ENCODE measurements at regions not wholly inside any gene's neighbourhood (a gene's known extent, or its start where the extent isn't known, plus 50 kb on each side); places are given as distances from the start of the nearest gene placed in this dataset.

DNA sequence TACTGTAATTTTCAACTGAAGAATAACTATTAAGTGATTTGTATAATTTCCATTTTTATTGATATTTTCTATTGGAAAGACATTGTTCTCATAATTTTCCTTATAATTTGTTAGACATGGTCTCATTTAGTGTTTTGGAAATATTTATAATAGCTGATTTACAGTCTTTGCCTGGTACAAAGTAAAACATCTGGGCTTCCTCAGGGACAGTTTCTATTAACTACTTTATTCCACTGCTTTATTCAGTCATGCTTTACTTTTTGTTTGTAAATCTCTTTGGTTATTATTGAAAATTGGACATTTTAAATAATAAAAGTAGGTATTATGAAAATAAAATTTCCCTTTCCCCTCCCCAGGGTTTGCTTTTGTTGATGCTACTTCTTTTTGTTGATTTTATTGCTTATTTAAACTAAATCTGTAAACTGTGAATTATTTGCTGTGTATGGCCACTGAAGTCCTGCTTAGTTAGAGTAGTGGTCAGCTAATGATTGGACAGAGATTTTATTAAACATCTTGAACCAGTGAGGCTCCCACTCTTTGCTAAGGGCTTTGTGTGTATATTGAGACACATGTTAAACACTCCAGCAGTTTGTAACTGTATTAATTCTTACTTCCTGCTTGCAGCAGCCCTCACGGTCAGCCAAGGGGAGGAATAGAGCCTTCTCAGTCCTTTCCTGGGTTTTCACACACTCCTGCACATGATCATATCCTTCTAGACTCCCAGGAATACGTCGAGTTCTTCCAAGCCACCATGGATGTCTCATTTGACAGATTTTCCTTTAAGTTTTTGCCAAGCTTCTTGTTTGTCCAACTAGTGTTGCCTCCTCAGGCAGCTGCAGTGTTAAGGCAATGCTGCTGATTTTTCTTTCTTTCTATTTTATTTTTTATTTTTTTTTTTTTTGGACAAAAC is 994.6 kb upstream of the PRMT6 start:
- no peak for DNase-seq (ENCODE audit: low read depth in 2 of 2)

DNA sequence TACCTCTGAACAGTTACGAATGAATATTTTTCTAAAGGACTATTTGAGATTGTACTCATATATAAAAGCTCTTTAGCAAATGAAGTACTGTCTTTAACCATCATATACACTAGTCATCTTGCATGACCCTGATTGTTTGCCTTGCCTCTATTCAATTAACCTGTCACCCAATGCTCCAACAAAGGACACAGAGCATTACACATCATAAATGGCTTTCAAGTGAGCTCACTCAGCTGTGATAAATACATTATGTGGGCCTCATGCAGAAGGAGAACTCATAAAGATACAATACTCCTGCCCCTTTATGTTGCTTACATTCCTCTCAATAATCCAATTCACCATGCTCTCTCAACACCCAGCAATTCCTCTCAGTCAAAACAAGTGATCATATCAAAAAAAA is 993.0 kb upstream of the PRMT6 start:
- no peak for DNase-seq (ENCODE audit: low read depth in 2 of 2)

GRCh38 chr1:106072909-106073600 is 983.4 kb upstream of the PRMT6 start:
- no peak for DNase-seq (ENCODE audit: low read depth in 2 of 2)

DNA sequence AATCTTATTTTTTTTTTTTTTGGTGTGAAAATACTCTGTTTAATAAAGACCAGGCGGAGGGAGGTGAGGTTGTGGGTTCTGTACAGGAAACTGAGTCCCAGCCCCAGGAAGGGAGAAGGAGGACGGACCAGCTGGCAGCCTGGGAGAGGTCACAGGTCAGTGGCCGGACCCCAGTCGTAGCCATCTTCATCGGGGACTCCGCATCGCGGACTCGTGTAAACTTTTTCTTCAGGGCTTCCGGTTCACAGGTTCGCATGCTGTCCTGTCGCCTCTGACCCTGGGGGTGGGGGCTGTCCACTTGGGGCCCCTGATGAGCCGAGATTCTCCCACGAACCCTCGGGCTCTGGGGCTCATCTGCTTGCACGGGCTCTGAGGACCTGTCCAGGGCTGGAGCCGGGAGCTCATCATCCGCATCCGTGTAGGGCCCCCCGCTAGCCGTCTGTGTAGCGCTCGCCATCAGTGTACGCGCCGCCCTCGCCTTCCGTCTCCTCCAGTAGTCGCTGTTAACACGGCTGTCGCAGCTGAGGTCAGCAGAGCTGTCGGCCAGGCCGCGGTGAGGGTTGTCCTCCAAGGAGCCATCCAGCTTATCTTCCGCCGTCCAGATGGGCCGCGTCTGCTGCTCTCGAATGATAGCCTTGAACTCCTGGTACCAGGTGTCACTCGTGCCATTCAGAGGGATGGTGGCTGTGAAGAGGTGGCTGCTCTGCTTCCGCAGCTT is 975.7 kb upstream of the PRMT6 start:
- DNase-seq (ENCODE audit: low read depth in 2 of 2) = no peak

- no peak for DNase-seq (ENCODE audit: low read depth in 2 of 2)
Observed at GRCh38 chr1:106111044-106111443, 945.4 kb upstream of the PRMT6 start.

DNA sequence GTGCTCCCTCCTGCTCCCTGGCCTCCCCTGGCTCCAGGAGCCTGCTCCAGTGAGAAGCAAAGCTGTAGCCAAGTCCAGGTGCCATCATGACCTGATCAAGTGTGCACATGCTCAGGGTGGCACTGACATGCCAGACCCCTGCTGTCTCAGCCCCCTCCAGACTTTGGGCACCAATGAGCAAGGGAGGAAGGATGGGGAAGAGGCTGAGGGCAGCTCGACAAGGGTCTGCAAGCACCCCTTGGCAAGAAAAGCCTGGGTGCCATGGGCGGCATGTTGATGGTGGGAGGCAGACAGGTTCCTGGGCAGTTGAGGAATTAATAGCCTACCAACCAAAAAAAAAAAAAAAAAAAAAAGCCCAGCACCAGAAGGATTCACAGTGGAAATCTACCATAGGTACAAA is 942.6 kb upstream of the PRMT6 start:
- DNase-seq (ENCODE audit: low read depth in 2 of 2) = no peak

DNA sequence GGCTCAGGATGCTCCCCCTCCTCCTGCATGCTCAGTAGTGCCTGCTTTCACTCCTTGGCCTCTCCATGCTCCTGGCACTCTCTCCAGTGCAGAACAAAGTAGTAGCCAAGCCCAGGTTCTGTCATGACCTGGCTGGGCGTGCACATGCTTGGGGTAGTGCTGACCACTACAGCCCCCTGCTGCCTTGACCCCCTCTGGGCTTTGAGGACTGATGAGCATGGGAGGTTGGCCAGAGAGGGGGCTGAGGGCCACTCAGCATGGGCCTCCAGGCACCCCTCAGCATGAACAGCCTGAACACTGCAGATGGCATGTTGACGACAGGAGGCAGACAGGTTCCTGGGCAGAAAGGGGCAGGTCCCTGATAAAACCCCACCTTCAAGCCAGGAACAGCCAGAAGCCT is 935.7 kb upstream of the PRMT6 start:
- DNase-seq (ENCODE audit: low read depth in 2 of 2) = no peak

GRCh38 chr1:106121728-106122127 is 934.7 kb upstream of the PRMT6 start:
- no peak for DNase-seq (ENCODE audit: low read depth in 2 of 2)

DNA sequence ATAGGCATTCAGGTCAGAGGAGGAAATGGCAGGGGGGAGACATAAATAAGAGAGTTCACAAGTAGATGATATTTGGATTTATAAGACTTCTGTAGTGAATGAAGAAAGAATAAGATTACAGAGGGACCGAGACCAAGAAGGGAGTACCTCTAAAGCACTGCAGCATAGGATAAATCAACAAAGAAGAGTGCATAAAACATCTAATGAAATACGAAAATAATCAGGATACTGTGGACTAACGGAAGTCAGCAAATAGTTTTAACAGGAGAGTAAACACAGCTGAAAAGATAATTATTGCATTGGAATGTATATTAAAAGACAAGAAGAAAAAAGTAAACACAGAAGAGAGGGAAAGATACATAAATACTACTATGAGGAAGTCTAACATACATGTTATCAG is 921.9 kb upstream of the PRMT6 start:
- DNase-seq (ENCODE audit: low read depth in 2 of 2) = no peak

DNA sequence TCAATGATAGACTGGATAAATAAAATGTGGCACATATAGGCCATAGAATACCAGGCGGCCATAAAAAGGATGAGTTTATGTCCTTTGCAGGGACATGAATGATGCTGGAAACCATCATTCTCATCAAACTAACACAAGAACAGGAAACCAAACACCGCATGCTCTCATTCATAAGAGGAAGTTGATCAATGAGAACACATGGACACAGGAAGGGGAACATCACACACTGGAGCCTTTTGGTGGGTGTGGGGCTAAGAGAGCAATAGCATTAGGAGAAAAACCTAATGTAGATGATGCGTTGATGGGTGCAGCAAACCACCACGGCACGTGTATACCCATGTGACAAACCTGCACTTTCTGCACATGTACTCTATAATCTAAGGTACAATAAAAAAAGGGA is 883.4 kb upstream of the PRMT6 start:
- no peak for DNase-seq (ENCODE audit: low read depth in 2 of 2)

GRCh38 chr1:106178791-106179190 is 877.7 kb upstream of the PRMT6 start:
- DNase-seq (ENCODE audit: low read depth in 2 of 2) = no peak

- no peak for DNase-seq (ENCODE audit: low read depth in 2 of 2)
Observed at GRCh38 chr1:106181866-106182265, 874.6 kb upstream of the PRMT6 start.

DNA sequence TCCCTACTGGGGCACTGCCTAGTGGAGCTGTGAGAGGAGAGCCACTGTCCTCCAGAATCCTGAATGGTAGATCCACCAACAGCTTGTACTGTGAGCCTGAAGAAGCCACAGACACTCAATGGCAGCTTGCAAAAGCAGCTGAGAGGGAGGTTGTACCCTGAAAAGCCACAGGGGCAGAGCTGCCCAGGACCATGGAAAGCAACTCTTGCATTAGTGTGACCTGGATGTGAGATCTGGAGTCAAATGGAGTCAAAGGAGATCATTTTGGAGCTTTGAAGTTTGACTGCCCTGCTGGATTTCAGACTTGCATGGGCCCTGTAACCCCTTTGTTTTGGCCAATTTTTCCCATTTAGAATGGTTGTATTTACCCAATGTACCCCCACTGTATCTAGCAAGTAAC is 871.4 kb upstream of the PRMT6 start:
- DNase-seq (ENCODE audit: low read depth in 2 of 2) = no peak

DNA sequence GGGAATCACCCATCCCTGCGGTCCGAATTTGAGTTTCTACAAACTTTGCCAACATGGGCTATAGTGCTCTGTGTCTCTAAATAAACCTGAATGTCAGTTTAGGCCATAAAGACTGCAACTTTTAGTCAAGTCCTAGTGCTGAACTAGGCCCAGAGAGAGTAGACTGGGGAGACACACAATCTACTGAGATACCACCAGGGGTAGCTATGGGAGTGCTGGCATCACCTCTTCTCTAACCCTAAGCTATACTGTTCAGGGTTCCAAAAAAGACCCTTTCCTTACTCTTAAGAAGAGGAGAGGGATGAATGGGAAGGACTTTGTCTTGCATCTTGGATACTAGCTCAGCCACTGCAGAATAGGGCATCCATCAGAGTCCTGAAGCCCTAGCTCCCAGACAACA is 866.7 kb upstream of the PRMT6 start:
- no peak for DNase-seq (ENCODE audit: low read depth in 2 of 2)

- DNase-seq (ENCODE audit: low read depth in 2 of 2) = no peak
Observed at GRCh38 chr1:106194206-106194605, 862.3 kb upstream of the PRMT6 start.

DNA sequence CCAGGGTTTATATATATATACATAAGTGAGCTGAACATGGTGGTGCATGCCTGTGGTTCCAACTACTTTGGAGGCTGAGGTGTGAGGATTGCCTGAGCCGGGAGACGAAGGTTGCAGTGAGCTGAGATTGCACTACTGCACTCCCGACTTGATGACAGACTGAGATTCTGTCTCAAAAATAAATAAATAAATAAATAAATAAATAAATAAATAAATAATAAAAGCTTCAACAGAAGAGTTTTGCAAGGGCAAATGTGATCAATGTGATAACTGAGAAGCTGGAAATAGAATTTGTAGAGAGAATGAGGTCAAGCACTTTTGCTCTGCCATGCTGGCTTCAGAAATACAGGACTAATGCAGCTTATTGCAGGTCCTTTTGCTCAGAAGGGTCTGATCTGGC is 855.8 kb upstream of the PRMT6 start:
- no peak for DNase-seq (ENCODE audit: low read depth in 2 of 2)

GRCh38 chr1:106207185-106207584 is 849.3 kb upstream of the PRMT6 start:
- DNase-seq (ENCODE audit: low read depth in 2 of 2) = no peak

- DNase-seq (ENCODE audit: low read depth in 2 of 2) = no peak
Observed at GRCh38 chr1:106217765-106218164, 838.7 kb upstream of the PRMT6 start.

- DNase-seq (ENCODE audit: low read depth in 2 of 2) = no peak
Observed at GRCh38 chr1:106222403-106222802, 834.1 kb upstream of the PRMT6 start.

- DNase-seq (ENCODE audit: low read depth in 2 of 2) = no peak
Observed at GRCh38 chr1:106223213-106223612, 833.3 kb upstream of the PRMT6 start.

GRCh38 chr1:106224426-106224825 is 832.0 kb upstream of the PRMT6 start:
- DNase-seq (ENCODE audit: low read depth in 2 of 2) = no peak

DNA sequence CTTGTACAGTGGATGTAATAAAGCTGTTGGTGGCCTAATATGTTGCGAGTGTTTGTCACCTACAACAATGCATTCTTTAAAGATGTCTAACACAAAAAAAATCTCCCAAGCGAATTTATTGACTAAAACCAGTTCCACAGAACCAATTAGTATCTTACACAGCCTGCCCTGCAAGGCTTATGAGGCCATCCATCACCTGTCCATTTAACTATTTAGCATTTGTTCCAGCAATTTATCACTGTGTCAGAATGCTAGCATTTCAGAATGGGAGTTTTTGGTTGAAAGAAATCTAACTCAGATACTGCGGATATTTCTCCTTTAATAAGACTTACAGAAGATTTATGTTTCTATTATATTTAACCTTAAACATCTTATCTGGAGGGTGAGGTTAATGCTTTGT is 831.1 kb upstream of the PRMT6 start:
- no peak for DNase-seq (ENCODE audit: low read depth in 2 of 2)

DNA sequence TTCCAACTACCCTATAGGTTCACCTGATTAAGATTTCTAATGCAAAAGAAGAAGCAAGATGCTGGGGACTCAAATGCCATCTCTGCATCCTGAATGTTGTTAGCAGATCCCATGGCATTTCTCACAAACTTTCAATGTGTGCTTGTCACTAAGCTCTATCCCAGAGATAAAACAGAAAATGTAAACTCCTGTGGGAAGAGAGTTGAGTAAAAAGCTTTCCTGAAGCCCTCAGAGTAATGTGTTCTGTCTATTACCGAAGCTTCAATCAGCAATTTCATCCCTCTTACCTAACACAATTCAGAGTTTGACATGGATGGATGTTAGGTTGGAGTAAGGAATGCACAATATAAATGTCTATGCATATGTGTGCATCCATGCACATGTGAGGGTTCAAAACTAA is 829.9 kb upstream of the PRMT6 start:
- DNase-seq (ENCODE audit: low read depth in 2 of 2) = no peak

Data from stimulated activated CD4-positive, alpha-beta T cell treated with anti-CD3 and anti-CD28 coated beads, Interleukin-4, amount 100 ng/mL, for 48 hours (primary cell).